Stimulated activated naive CD8-positive, alpha-beta T cell treated with anti-CD3 and anti-CD28 coated beads, Interleukin-15, amount 100 ng/mL, for 72 hours (primary cell): ENCODE measurements at regions not wholly inside any gene's neighbourhood (a gene's known extent, or its start where the extent isn't known, plus 50 kb on each side); places are given as distances from the start of the nearest gene placed in this dataset.

Source experiments
- ATAC-seq: fragments of 150-1000 bp; cut with Tn5 transposase; 2 replicates; pipeline ENCODE4 v1.10.0; 2021; ENCODE audit warnings: mild to moderate bottlenecking, moderate library complexity
- DNase-seq, 2 donors: peaks; one replicate each; pipeline ENCODE4 v3.0.0; 2021 to 2022
- H3K27ac Mint-ChIP-seq, 2 donors: one replicate each; pipeline ENCODE4 v1.8.0; 2022; ENCODE audit warnings: mild to moderate bottlenecking in 2 of 2, mixed read lengths in 2 of 2, moderate library complexity in 2 of 2
- H3K27me3 Mint-ChIP-seq: one replicate; pipeline ENCODE4 v1.8.0; 2022; ENCODE audit warnings: mixed read lengths
- H3K4me1 Mint-ChIP-seq: one replicate; pipeline ENCODE4 v1.8.0; 2022; ENCODE audit warnings: mild to moderate bottlenecking, mixed read lengths
- H3K4me3 Mint-ChIP-seq, 2 donors: one replicate each; pipeline ENCODE4 v1.8.0; 2022; ENCODE audit warnings: mild to moderate bottlenecking in 2 of 2, mixed read lengths in 2 of 2, moderate library complexity in 1 of 2
- H3K9me3 Mint-ChIP-seq, 2 donors: one replicate each; pipeline ENCODE4 v1.8.0; 2022; ENCODE audit warnings: mixed read lengths in 2 of 2

DNA sequence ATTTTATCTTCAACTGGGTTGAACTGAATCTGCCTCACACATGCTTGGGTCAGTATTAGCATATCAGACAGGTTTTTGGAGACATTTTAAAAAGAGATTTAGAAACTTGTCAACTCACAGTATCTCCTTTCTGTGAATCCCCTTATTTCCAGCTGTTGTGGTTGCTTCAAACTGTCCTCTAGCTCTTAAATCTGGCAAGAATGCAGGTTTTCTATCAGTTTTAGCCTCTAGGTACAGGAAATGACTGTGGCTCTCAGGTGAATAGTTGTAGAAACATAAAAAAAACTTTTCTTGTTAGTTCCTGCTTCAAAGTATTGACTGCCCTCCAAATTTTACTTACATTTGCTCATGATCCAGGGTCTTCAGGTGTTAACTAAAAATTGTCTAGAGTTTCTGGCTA is 495.7 kb upstream of the TMPRSS15 start:
- ATAC-seq (no peak), DNase-seq (no peak)
- Mint-ChIP-seq H3K27ac (no peak overlapping the region), H3K4me3 (no peak overlapping the region), H3K4me1 (no peaks in the 10 kb centered on the region), H3K27me3 (no peaks in the 10 kb centered on the region), H3K9me3 (peaks cover 0 to 11% of the 10 kb centered on the region in 2 donors)

GRCh38 chr21:18902660-18903059 is 499.1 kb upstream of the TMPRSS15 start:
- no peak overlapping the region for H3K27ac Mint-ChIP-seq
- no peaks in the 10 kb centered on the region for H3K27me3 Mint-ChIP-seq
- no peak for ATAC-seq
- H3K9me3 Mint-ChIP-seq: peaks cover 0 to 6% of the 10 kb centered on the region in 2 donors
- no peaks in the 10 kb centered on the region for H3K4me1 Mint-ChIP-seq
- no peak for DNase-seq
- no peak overlapping the region for H3K4me3 Mint-ChIP-seq

GRCh38 chr21:18907076-18907475 is 503.5 kb upstream of the TMPRSS15 start:
- Mint-ChIP-seq H3K27ac (no peak overlapping the region), H3K9me3 (peaks cover 0 to 19% of the 10 kb centered on the region in 2 donors), H3K27me3 (no peaks in the 10 kb centered on the region), H3K4me1 (no peaks in the 10 kb centered on the region), H3K4me3 (no peak overlapping the region)
- DNase-seq: no peak
- no peak for ATAC-seq

GRCh38 chr21:18908641-18909040 is 505.1 kb upstream of the TMPRSS15 start:
- Mint-ChIP-seq H3K4me3 (no peak overlapping the region), H3K4me1 (no peaks in the 10 kb centered on the region), H3K9me3 (peaks cover 0 to 30% of the 10 kb centered on the region in 2 donors), H3K27ac (no peak overlapping the region), H3K27me3 (no peaks in the 10 kb centered on the region)
- ATAC-seq: no peak
- no peak for DNase-seq

DNA sequence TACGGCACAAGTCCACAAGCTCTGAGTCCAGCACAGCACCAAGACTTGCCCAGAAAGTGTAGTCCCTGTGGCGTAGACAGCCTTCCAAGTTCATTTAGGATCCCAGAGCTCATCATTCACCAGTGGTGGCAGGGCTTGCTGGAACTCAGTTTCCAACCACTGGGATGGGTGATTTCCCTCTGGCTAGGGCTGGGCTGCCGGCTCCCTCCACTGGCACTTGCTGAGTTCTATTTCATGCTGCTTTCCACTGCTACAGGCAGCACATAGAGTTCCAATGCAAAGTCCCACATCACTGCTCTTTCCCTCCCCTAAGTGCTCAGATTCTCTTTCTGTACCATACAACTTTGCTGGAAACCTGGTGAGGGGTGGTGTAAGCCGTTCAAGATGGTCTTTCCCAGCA is 510.3 kb upstream of the TMPRSS15 start:
- Mint-ChIP-seq H3K4me1 (no peaks in the 10 kb centered on the region), H3K9me3 (peaks cover 0 to 47% of the 10 kb centered on the region in 2 donors), H3K27me3 (no peaks in the 10 kb centered on the region), H3K4me3 (no peak overlapping the region), H3K27ac (no peak overlapping the region)
- no peak for DNase-seq
- no peak for ATAC-seq

DNA sequence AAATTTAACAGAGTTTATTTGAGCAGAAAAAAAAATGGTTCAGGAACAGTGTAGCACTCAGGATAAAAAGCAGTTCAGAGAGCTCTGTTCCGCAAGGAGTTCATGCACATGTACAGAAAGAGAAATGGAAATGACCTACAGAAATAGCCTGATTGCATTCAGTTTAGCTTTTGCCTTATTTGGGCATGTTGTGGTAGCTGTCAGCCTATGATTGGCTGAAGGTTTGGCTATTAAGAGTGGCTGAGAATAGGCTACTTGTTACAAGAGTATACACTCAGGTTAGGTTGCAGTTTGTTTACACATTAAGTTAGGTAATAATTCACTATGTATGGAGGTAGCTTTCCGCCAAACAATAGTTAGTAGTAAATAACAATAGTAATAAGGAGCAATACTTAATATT is 511.0 kb upstream of the TMPRSS15 start:
- no peak for DNase-seq
- peaks cover 0 to 47% of the 10 kb centered on the region in 2 donors for H3K9me3 Mint-ChIP-seq
- H3K4me1 Mint-ChIP-seq: no peaks in the 10 kb centered on the region

GRCh38 chr21:18917622-18918021 is 514.0 kb upstream of the TMPRSS15 start:
- H3K4me3 Mint-ChIP-seq: no peak overlapping the region
- H3K9me3 Mint-ChIP-seq: peaks cover 7 to 22% of the 10 kb centered on the region in 2 donors
- DNase-seq (no peak), ATAC-seq (no peak)
- H3K4me1 Mint-ChIP-seq: no peaks in the 10 kb centered on the region
- H3K27ac Mint-ChIP-seq: no peak overlapping the region
- H3K27me3 Mint-ChIP-seq: no peaks in the 10 kb centered on the region

More for the DNA sequence above, 511.0 kb upstream of the TMPRSS15 start:
- Mint-ChIP-seq H3K4me3 (no peak overlapping the region), H3K27ac (no peak overlapping the region), H3K27me3 (no peaks in the 10 kb centered on the region)
- ATAC-seq: no peak

DNA sequence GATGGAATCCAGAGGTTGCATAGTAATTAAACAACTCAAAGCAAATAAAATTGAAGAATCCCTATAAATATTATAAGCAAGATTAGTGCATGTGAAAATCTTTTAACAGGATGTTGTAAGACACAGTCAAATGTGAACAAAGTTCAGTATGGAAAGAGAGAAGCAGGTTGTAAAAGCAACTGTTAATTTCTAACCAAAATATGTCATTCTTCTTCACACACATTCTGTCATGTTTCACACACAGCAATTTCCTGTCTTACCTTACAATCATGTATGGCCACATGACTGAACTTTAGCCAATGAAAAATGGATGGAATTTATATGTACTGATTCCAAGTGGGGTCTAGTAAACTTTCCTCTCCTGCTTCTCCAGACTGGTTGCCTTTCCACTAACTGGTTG is 527.7 kb upstream of the TMPRSS15 start:
- DNase-seq (no peak), ATAC-seq (no peak)
- Mint-ChIP-seq H3K27ac (no peak overlapping the region), H3K4me1 (no peaks in the 10 kb centered on the region), H3K4me3 (no peak overlapping the region), H3K27me3 (no peaks in the 10 kb centered on the region), H3K9me3 (peaks cover 3 to 9% of the 10 kb centered on the region in 2 donors)

GRCh38 chr21:18937337-18937736 is 533.8 kb upstream of the TMPRSS15 start:
- peaks cover 10 to 13% of the 10 kb centered on the region in 2 donors for H3K9me3 Mint-ChIP-seq
- DNase-seq: no peak
- no peaks in the 10 kb centered on the region for H3K27me3 Mint-ChIP-seq
- H3K27ac Mint-ChIP-seq: no peak overlapping the region
- ATAC-seq: no peak
- no peaks in the 10 kb centered on the region for H3K4me1 Mint-ChIP-seq
- H3K4me3 Mint-ChIP-seq: no peak overlapping the region

DNA sequence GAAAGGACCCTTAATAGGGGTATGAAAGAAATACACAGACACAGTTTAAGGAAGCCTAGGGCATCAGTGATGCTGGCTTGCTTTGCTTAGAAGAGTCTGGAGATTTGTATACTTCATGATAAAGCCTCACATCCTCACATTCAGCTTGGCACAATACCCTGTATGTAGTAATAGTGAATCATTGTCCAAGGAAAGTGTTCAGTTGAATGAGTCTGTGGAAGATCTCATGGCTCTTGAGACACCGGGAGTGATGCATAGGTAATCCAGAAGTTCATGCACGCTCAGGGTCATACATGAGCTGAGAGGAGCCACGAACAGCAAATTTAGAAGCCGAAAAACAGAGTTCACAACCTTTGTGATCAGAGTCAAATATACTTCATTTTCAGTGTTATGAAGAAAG is 537.2 kb upstream of the TMPRSS15 start:
- Mint-ChIP-seq H3K4me1 (no peaks in the 10 kb centered on the region), H3K4me3 (no peak overlapping the region), H3K9me3 (peaks cover 10 to 13% of the 10 kb centered on the region in 2 donors), H3K27ac (no peak overlapping the region), H3K27me3 (no peaks in the 10 kb centered on the region)
- DNase-seq (no peak), ATAC-seq (no peak)

DNA sequence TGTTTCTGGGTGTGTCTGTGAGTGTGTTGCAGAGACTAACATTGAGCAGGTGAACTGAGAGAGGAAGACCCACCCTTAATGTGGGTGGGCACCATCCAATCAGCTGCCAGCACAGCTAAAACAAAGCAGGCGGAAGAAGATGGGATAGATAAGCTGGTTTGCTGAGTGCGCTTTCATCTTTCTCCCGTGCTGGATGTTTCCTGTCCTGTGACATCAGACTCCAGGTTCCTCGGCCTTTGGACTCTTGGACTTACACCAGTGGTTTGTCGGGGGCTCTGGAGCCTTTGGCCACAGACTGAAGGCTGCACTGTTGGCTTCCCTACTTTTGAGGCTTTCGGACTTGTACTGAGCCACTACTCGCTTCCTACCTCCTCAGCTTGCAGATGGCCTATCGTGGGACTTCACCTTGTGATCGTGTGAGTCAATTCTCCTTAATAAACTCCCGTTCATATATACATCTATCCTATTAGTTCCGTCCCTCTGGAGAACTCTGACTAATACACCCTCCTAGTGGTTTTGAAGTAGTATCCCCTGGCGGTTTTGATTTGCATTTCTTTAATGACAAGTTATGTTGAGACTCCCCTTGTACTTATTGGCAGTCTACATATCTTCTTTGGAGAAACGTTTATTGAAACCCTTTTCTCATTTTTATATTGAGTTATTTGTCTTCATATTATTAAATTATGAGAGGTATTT is 546.6 kb upstream of the TMPRSS15 start:
- no peak for ATAC-seq
- no peak overlapping the region for H3K27ac Mint-ChIP-seq
- H3K4me1 Mint-ChIP-seq: no peaks in the 10 kb centered on the region
- DNase-seq: no peak
- no peaks in the 10 kb centered on the region for H3K27me3 Mint-ChIP-seq
- H3K4me3 Mint-ChIP-seq: no peak overlapping the region
- H3K9me3 Mint-ChIP-seq: peaks cover 8 to 9% of the 10 kb centered on the region in 2 donors

DNA sequence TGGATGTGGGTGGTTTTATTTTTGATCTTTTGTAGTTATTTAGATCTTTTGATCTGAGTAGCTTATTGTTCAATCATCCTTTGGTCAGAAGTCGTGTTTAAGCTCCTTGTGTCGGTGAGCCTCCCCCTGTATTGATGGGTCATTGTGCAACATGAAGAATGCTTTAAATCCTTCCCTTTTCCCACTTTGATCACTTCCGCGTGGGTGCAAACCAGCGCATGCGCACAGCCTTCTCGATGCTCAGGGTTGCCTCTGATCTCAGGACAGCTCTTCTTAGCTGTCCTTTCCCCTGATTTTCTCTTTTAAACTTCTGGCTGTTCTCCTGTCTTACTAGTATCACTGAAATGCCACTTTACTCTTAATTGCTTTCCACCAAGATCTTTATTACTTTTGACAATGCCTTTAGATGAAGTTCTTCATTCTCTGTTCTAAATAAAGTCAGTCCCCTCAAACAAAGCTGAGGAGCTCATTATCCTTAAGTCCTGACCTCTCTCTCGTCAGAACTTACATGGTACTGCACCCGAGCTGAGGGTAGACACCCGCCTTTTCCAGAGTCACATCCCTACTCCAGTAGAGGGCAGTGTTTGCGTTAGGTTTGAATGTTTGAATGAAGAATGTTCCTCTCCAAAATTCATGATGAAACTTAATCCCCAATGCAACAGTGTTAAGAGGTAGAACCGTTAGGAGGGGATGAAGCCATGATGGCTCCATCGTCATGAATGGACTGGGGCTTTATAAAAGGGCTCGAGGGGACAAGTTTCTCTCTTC is 547.9 kb upstream of the TMPRSS15 start:
- ATAC-seq (no peak), DNase-seq (no peak)
- Mint-ChIP-seq H3K27ac (no peak overlapping the region), H3K27me3 (no peaks in the 10 kb centered on the region), H3K4me1 (no peaks in the 10 kb centered on the region), H3K4me3 (no peak overlapping the region), H3K9me3 (peaks cover 4 to 8% of the 10 kb centered on the region in 2 donors)

DNA sequence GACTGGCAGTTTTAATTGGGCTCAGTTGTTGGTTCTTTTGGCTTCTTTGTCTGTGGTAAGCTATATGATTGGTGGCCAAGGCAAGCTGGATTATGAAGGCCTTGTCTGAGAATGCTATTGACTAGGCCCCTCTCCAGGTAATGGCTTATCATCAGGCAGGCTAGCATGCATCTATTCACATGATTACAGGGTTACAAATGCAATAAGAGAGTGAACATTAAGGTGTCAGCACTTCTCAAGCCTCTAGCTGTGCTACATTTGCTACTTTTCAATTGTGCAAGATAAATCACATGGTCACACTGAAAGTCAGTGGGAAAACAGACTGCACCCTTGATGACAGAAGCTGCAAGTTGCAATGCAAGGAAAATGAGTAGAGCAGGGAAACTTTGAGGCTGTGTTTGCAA is 550.9 kb upstream of the TMPRSS15 start:
- no peak overlapping the region for H3K27ac Mint-ChIP-seq
- no peaks in the 10 kb centered on the region for H3K4me1 Mint-ChIP-seq
- ATAC-seq (no peak), DNase-seq (no peak)
- H3K27me3 Mint-ChIP-seq: no peaks in the 10 kb centered on the region
- H3K4me3 Mint-ChIP-seq: no peak overlapping the region
- peaks cover 4 to 8% of the 10 kb centered on the region in 2 donors for H3K9me3 Mint-ChIP-seq

DNA sequence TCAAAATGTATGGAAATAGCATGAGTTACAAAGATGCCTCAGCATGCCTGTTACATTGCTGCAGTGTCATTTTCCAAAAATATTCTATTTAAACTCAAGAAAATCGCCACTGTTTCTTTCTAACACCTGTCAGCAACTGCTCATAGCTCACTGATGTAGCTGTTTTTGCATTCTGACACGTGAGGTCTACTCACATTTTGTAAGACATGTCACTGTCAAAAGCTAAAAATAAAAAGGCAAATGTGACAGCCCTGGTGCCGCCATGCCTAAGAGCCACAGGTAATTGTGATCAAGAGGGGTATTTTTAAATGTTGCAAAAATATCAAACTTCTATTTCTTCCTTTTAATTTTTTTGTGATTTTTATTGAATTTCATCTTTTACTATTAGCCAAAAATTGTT is 556.2 kb upstream of the TMPRSS15 start:
- H3K27me3 Mint-ChIP-seq: no peaks in the 10 kb centered on the region

GRCh38 chr21:18960306-18960705 is 556.7 kb upstream of the TMPRSS15 start:
- H3K4me1 Mint-ChIP-seq: no peaks in the 10 kb centered on the region
- H3K27ac Mint-ChIP-seq: no peak overlapping the region
- ATAC-seq: no peak
- no peaks in the 10 kb centered on the region for H3K27me3 Mint-ChIP-seq
- H3K4me3 Mint-ChIP-seq: no peak overlapping the region
- no peak for DNase-seq
- H3K9me3 Mint-ChIP-seq: no peaks in the 10 kb centered on the region

More for the DNA sequence above, 556.2 kb upstream of the TMPRSS15 start:
- no peaks in the 10 kb centered on the region for H3K9me3 Mint-ChIP-seq
- no peak overlapping the region for H3K27ac Mint-ChIP-seq
- H3K4me1 Mint-ChIP-seq: no peaks in the 10 kb centered on the region
- ATAC-seq (no peak), DNase-seq (no peak)
- no peak overlapping the region for H3K4me3 Mint-ChIP-seq

GRCh38 chr21:18970416-18970815 is 566.8 kb upstream of the TMPRSS15 start:
- DNase-seq (no peak), ATAC-seq (no peak)
- H3K27me3 Mint-ChIP-seq: no peaks in the 10 kb centered on the region
- H3K4me1 Mint-ChIP-seq: no peaks in the 10 kb centered on the region
- H3K4me3 Mint-ChIP-seq: no peak overlapping the region
- H3K9me3 Mint-ChIP-seq: peaks cover 19 to 22% of the 10 kb centered on the region in 2 donors
- no peak overlapping the region for H3K27ac Mint-ChIP-seq
